Forelimb muscle (tissue), 1 donor: ENCODE measurements at regions not wholly inside any gene's neighbourhood (a gene's known extent, or its start where the extent isn't known, plus 50 kb on each side); places are given as distances from the start of the nearest gene placed in this dataset.
"Not testable (repeated sequence)": the region's sequence is repeated elsewhere in the genome, so short reads cannot be mapped to it uniquely, and the experiment has no call there.

Experiments used
- DNase-seq: peaks from one replicate; pipeline ENCODE4 v3.0.0-alpha.2; 2013; ENCODE audit warnings: low read depth

- DNase-seq, result no peak
These were observed 79.1 kb upstream of the ALX4 start for GRCh38 chr11:44388828-44389657.

GRCh38 chr11:44389963-44390605 lies 80.1 kb upstream of the ALX4 start:
- no peak for DNase-seq

GRCh38 chr11:44391004-44391403 lies 81.1 kb upstream of the ALX4 start:
- not testable (repeated sequence) for DNase-seq

GRCh38 chr11:44396746-44397145 lies 86.8 kb upstream of the ALX4 start:
- not testable (repeated sequence) for DNase-seq

- no peak for DNase-seq
These were observed 87.7 kb upstream of the ALX4 start for GRCh38 chr11:44397586-44398178.

GRCh38 chr11:44398266-44399030 lies 88.5 kb upstream of the ALX4 start:
- DNase-seq, result no peak

GRCh38 chr11:44399968-44400367 lies 90.0 kb upstream of the ALX4 start:
- DNase-seq, result no peak

GRCh38 chr11:44400431-44400830 lies 90.5 kb upstream of the ALX4 start:
- DNase-seq, result no peak

GRCh38 chr11:44402466-44403075 lies 92.6 kb upstream of the ALX4 start:
- DNase-seq, result no peak

- no peak for DNase-seq
These were observed 93.2 kb upstream of the ALX4 start for GRCh38 chr11:44403176-44403575.

- no peak for DNase-seq
These were observed 93.8 kb upstream of the ALX4 start for GRCh38 chr11:44403587-44404273.

GRCh38 chr11:44404301-44404700 lies 94.4 kb upstream of the ALX4 start:
- DNase-seq, result no peak

GRCh38 chr11:44404736-44405395 lies 94.9 kb upstream of the ALX4 start:
- DNase-seq, result no peak

- no peak for DNase-seq
These were observed 97.5 kb upstream of the ALX4 start for GRCh38 chr11:44407211-44407996.

- DNase-seq, result no peak
These were observed 98.2 kb upstream of the ALX4 start for GRCh38 chr11:44408141-44408540.

- DNase-seq, result no peak
These were observed 99.0 kb upstream of the ALX4 start for GRCh38 chr11:44408711-44409470.

GRCh38 chr11:44409558-44410236 lies 99.8 kb upstream of the ALX4 start:
- DNase-seq, result no peak

GRCh38 chr11:44416776-44417175 lies 106.8 kb upstream of the ALX4 start:
- no peak for DNase-seq
